HL-60 (cell line): ENCODE measurements at regions not wholly inside any gene's neighbourhood (a gene's known extent, or its start where the extent isn't known, plus 50 kb on each side); places are given as distances from the start of the nearest gene placed in this dataset.
"Not testable (repeated sequence)": the region's sequence is repeated elsewhere in the genome, so short reads cannot be mapped to it uniquely, and the experiment has no call there.

ENCODE experiments used
- POLR2AphosphoS5 ChIP-seq: IDR thresholded peaks from 2 replicates; pipeline ENCODE4 v1.6.1; 2012; ENCODE audit warnings: low read depth
- TF ChIP-seq, protein P1 (sequence below): IDR thresholded peaks from one replicate; pipeline ENCODE4 v1.5.1; 2011; ENCODE audit warnings: low read length, control low read depth, inconsistent platforms; ENCODE audit not compliant: insufficient read depth

DNA sequence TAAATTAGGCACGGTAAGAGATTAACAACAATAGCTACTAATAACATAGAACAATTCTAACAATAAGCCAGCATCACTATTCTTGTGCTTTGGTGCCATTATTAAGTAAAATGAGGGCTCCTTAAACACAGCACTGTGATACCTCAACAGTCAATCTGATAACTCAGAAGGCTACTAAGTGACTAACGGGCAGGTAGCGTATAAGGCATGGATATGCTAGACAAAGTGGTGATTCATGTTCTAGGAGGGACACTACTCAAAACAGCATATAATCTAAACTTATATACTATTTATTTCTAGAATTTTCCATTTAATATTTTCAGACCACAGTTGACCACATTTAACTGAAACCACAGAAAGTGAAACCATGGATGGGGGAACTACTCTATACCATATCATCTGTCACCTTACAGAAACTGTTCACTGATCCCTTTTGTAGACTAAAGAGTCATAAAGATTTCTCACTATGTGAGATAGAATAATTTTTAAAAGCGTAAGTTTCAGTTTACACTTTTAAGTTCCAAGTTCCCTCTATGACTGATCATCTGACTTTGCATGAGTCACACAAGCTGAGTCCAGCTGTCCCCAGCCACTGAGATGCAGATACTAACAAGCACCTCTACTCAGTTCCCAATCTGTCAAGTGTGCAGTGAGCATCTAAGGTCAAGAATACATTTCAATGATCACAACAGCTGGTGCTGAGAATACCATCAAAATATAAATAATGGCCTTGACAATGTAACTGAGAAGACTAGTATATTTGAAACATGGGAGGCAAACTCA, 256.2 kb downstream of the SPATA31A1 start:
- not testable (repeated sequence) for TF ChIP-seq POLR2AphosphoS5
- TF ChIP-seq, protein P1, sequence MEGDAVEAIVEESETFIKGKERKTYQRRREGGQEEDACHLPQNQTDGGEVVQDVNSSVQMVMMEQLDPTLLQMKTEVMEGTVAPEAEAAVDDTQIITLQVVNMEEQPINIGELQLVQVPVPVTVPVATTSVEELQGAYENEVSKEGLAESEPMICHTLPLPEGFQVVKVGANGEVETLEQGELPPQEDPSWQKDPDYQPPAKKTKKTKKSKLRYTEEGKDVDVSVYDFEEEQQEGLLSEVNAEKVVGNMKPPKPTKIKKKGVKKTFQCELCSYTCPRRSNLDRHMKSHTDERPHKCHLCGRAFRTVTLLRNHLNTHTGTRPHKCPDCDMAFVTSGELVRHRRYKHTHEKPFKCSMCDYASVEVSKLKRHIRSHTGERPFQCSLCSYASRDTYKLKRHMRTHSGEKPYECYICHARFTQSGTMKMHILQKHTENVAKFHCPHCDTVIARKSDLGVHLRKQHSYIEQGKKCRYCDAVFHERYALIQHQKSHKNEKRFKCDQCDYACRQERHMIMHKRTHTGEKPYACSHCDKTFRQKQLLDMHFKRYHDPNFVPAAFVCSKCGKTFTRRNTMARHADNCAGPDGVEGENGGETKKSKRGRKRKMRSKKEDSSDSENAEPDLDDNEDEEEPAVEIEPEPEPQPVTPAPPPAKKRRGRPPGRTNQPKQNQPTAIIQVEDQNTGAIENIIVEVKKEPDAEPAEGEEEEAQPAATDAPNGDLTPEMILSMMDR, result not testable (repeated sequence)
